ENCODE measurements at regions not wholly inside any gene's neighbourhood (a gene's known extent, or its start where the extent isn't known, plus 50 kb on each side); places are given as distances from the start of the nearest gene placed in this dataset.
"Not testable (repeated sequence)": the region's sequence is repeated elsewhere in the genome, so short reads cannot be mapped to it uniquely, and the experiment has no call there.

- DNase-seq (ENCODE audit: low read depth), result no peak
Measured at GRCh38 chr9:761793-762560, 79.5 kb upstream of the DMRT1 start.

GRCh38 chr9:763692-764091 lies 77.8 kb upstream of the DMRT1 start:
- DNase-seq (ENCODE audit: low read depth), result no peak

- DNase-seq (ENCODE audit: low read depth), result no peak
Measured at GRCh38 chr9:764105-764524, 77.4 kb upstream of the DMRT1 start.

GRCh38 chr9:764986-765385 lies 76.5 kb upstream of the DMRT1 start:
- no peak for DNase-seq (ENCODE audit: low read depth)

GRCh38 chr9:767061-767561 lies 74.4 kb upstream of the DMRT1 start:
- not testable (repeated sequence) for DNase-seq (ENCODE audit: low read depth)

- DNase-seq (ENCODE audit: low read depth), result no peak
Measured at GRCh38 chr9:776086-776485, 65.4 kb upstream of the DMRT1 start.

- no peak for DNase-seq (ENCODE audit: low read depth)
Measured at GRCh38 chr9:777978-778377, 63.5 kb upstream of the DMRT1 start.

GRCh38 chr9:784202-784601 lies 57.3 kb upstream of the DMRT1 start:
- no peak for DNase-seq (ENCODE audit: low read depth)

GRCh38 chr9:784916-785315 lies 56.6 kb upstream of the DMRT1 start:
- DNase-seq (ENCODE audit: low read depth), result no peak

GRCh38 chr9:785997-786396 lies 55.5 kb upstream of the DMRT1 start:
- DNase-seq (ENCODE audit: low read depth), result no peak

- no peak for DNase-seq (ENCODE audit: low read depth)
Measured at GRCh38 chr9:786405-786804, 55.1 kb upstream of the DMRT1 start.

- no peak for DNase-seq (ENCODE audit: low read depth)
Measured at GRCh38 chr9:788777-789176, 52.7 kb upstream of the DMRT1 start.
